AG20443 (cell line): ENCODE measurements at regions not wholly inside any gene's neighbourhood (a gene's known extent, or its start where the extent isn't known, plus 50 kb on each side); places are given as distances from the start of the nearest gene placed in this dataset.

Experiments used
- DNase-seq: peaks from one replicate; pipeline ENCODE4 v3.0.0; 2012; ENCODE audit warnings: low spot score, mixed read lengths

GRCh38 chr2:56444339-56444738, 260.5 kb downstream of the CCDC85A start:
- DNase-seq, result no peak

GRCh38 chr2:56448403-56449001, 264.7 kb downstream of the CCDC85A start:
- peak; percentile 13 for DNase-seq

GRCh38 chr2:56449002-56449431, 265.2 kb downstream of the CCDC85A start:
- peak; percentile 16 for DNase-seq

- DNase-seq, result no peak
Measured at GRCh38 chr2:56449449-56449860, 265.7 kb downstream of the CCDC85A start.

GRCh38 chr2:56450047-56450446, 266.3 kb downstream of the CCDC85A start:
- DNase-seq, result no peak

GRCh38 chr2:56450772-56451171, 267.0 kb downstream of the CCDC85A start:
- no peak for DNase-seq

GRCh38 chr2:56455642-56456041, 271.9 kb downstream of the CCDC85A start:
- no peak for DNase-seq

GRCh38 chr2:56456791-56457190, 273.0 kb downstream of the CCDC85A start:
- DNase-seq, result no peak

GRCh38 chr2:56460508-56460907, 276.7 kb downstream of the CCDC85A start:
- no peak for DNase-seq

- DNase-seq, result no peak
Measured at GRCh38 chr2:56464066-56464465, 280.3 kb downstream of the CCDC85A start.

- no peak for DNase-seq
Measured at GRCh38 chr2:56464613-56465012, 280.8 kb downstream of the CCDC85A start.

- DNase-seq, result no peak
Measured at GRCh38 chr2:56465491-56465890, 281.7 kb downstream of the CCDC85A start.

GRCh38 chr2:56473524-56473923, 289.7 kb downstream of the CCDC85A start:
- no peak for DNase-seq

GRCh38 chr2:56474412-56475158, 290.8 kb downstream of the CCDC85A start:
- DNase-seq, result peak; percentile 14

GRCh38 chr2:56475191-56475590, 291.4 kb downstream of the CCDC85A start:
- DNase-seq, result no peak

GRCh38 chr2:56476509-56477071, 292.8 kb downstream of the CCDC85A start:
- no peak for DNase-seq

- DNase-seq, result no peak
Measured at GRCh38 chr2:56478027-56478426, 294.2 kb downstream of the CCDC85A start.

- no peak for DNase-seq
Measured at GRCh38 chr2:56483081-56483480, 299.3 kb downstream of the CCDC85A start.

- no peak for DNase-seq
Measured at GRCh38 chr2:56484906-56485305, 301.1 kb downstream of the CCDC85A start.

GRCh38 chr2:56500317-56500716, 316.5 kb downstream of the CCDC85A start:
- DNase-seq, result no peak

GRCh38 chr2:56502616-56503015, 318.8 kb downstream of the CCDC85A start:
- no peak for DNase-seq

- no peak for DNase-seq
Measured at GRCh38 chr2:56505885-56506284, 322.1 kb downstream of the CCDC85A start.

- no peak for DNase-seq
Measured at GRCh38 chr2:56508662-56509061, 324.9 kb downstream of the CCDC85A start.
